GM21526 (cell line): ENCODE measurements at regions not wholly inside any gene's neighbourhood (a gene's known extent, or its start where the extent isn't known, plus 50 kb on each side); places are given as distances from the start of the nearest gene placed in this dataset.
"Not testable (repeated sequence)": the region's sequence is repeated elsewhere in the genome, so short reads cannot be mapped to it uniquely, and the experiment has no call there.

Experiments
- ATAC-seq: cut with Tn5 transposase; IDR thresholded peaks from one replicate; pipeline ENCODE4 v1.9.1; 2021; ENCODE audit warnings: moderate library complexity; ENCODE audit not compliant: unreplicated experiment, low FRiP score

DNA sequence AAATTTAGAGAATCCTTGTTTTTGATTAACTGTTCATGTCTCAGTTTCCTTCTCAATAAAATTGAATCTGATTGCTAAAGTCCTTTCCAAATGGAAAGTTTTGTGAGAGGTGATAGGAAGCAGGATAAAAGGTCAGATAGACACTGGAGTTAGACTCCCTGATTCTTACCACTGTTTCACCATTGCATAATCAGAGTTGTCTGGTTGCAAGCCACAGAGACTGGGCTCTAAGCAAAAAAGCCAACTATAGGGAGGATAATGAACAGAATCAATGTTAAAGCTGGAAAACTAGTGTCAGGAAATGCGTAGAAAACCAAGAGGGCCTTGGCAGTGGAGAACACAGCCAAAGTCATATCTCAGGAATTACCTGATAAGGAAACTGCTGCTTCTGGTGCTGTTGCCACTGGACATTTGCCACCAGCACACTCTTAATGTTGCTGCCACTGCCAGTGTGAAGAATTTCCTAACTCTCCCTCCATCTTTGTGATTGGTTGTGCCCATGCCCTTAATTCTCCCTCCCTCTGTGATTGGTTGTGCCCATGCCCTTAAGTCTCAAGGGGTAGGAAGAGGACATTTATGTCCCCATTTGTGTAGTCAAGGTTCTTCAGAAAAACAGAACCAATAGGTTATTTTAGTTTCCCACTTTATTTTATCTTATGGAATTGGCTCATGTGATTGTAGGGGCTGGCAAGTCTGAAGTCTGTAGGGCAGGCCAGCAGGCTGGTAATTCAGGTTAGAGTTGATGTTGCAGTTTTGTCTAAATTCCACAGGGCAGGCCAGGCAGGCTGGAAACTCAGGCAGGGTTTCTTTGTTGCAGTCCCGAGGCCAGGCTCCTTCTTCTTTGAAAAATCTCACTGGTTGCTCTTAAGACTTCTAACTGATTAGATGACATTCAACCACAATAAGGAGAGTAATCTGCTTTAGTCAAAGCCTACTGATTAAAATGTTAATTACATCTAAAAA lies 639.0 kb downstream of the REEP3 start:
- no peak for ATAC-seq

GRCh38 chr10:64170791-64171190 lies 649.6 kb downstream of the REEP3 start:
- ATAC-seq, result no peak

DNA sequence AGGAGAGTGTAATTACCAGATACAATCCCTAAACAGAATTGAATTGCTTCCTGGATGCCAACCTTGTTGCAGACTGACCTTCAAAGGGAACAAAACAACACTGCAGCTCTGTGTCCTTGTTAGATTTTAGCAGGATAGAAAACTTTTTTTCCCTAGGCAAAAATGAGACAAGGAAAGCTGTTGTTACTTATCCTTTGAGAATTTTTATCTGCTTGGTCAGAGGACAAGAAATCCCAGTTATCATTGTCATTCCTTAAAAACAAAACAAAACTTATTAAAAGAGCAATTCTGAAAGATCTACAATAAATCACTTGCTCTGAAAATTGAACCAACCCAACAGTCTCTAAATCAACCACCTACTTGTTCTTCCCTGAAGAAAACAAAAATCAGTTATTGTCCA lies 652.6 kb downstream of the REEP3 start:
- no peak for ATAC-seq

GRCh38 chr10:64174666-64175255 lies 653.6 kb downstream of the REEP3 start:
- ATAC-seq, result no peak

- ATAC-seq, result no peak
Measured at GRCh38 chr10:64175271-64175962, 654.2 kb downstream of the REEP3 start.

DNA sequence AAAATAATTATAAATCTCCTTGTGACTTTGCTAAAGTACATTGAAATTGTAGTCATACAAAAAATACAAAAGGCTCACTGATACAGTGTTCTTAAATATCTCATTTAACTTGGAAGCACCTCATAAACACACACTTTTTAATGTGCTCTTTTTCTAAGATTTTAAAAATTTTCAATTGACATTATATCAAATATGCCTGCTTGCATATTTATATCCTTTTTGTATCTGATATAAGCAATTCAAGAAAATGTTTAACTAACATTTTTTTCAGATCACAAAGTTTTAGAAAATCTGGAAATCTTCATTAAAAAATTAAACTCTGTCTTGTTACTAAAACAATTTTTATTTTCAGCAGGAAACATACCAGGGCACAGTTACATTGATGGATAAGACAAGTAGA lies 661.5 kb downstream of the REEP3 start:
- no peak for ATAC-seq

GRCh38 chr10:64191286-64191685 lies 670.1 kb downstream of the REEP3 start:
- no peak for ATAC-seq

DNA sequence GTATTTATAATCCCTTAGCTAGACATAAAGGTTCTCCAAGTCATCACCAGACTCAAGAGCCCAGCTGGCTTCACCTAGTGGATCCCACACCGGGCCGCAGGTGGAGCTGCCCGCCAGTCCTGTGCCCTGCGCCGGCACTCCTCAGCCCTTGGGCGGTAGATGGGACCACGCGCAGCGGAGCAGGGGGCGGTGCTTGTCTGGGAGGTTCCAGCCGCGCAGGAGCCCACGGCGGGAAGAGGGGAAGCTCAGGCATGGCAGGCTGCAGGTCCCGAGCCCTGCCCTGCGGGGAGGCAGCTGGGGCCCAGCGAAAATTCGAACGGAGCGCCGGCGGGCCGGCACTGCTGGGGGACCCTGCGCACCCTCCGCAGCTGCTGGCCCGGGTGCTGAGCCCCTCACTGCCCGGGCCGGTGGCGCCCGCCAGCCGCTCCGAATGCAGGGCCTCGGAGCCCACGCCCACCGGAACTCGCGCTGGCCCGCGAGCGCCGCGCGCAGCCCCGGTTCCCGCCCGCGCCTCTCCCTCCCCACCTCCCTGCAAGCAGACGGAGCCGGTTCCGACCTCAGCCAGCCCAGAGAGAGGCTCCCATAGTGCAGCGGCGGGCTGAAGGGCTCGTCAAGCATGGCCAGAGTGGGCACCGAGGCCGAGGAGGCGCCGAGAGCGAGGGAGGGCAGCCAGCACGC lies 675.6 kb downstream of the REEP3 start:
- ATAC-seq, result no peak

GRCh38 chr10:64201936-64202335 lies 680.7 kb downstream of the REEP3 start:
- no peak for ATAC-seq

- not testable (repeated sequence) for ATAC-seq
Measured at GRCh38 chr10:64204504-64204903, 683.3 kb downstream of the REEP3 start.

- ATAC-seq, result no peak
Measured at GRCh38 chr10:64206409-64206808, 685.2 kb downstream of the REEP3 start.

DNA sequence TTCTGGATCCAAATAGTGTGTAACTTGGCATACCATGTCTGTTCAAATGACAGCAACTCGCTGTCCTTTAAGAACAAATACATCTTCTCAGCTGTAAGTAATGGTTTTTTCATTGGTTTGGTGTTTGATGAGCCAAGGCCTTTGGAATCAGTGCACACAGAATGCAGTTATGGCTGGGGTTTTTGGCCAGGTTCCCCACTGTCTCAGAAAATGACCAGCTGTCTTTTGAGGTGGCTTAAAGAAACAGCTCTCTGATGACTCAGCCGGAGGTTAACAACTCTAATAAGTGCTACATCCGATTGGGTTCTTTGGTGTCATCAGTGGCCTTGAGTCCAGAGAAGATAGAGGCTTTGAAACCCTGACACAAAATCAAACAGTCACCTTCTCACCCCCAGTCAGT lies 688.4 kb downstream of the REEP3 start:
- ATAC-seq, result no peak

DNA sequence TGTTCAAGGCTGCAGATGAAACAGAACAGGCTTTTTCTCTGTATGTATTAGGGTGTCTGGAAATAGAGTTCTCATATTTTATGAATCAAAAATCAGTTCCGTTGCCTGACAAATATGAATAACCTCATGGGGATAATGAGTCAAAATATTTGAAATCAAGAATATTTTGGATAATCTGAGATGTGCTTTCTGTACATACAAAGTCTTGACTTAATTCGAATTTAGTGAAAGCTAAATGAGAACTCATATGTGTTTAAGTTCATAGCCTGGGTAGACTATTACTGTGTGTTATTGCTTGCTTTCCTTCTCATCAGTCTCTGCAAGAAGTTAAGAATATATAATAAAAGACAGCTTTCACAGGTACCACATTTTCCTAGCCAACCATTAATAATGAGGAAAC lies 689.0 kb downstream of the REEP3 start:
- ATAC-seq, result no peak

- ATAC-seq, result no peak
Measured at GRCh38 chr10:64211466-64211865, 690.3 kb downstream of the REEP3 start.

GRCh38 chr10:64215088-64215487 lies 693.9 kb downstream of the REEP3 start:
- ATAC-seq, result no peak

GRCh38 chr10:64219271-64220025 lies 698.2 kb downstream of the REEP3 start:
- ATAC-seq, result no peak

DNA sequence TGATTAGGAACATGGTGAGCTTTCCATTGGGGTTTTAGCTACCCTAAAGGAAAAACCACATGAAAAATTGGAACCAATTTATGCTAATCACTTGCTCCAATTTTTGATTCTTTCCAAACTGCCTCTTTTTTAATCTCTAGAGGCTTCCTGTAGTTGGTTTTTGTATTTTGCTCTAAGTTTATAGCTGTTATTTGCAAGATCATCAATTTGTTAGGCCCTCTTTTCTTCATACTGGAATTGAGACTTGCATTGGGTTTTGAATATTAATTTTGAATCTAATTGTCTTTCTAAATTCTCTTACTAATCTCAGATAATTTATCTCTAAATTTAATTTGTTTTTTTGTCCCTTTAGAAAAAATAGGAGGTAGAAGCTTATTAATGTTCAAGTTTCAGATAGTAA lies 713.3 kb downstream of the REEP3 start:
- no peak for ATAC-seq

DNA sequence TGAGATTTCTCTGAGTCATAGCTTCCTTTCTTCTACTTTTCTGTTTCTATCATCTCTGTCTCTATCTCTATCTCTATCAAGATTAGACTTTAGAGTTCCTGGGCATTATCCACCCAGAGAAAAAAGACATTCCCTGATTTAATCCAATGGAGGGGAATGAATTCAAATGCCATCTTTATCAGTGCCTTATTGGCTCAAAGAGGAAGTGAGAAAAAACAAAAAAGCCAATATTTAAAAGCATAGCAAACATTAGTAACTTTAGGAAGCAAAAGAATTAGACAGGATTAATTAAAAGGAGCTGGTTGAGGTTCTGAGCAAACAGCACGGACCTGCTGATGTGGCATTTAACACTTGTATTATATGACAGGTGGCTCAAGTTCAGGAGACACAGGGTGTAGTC lies 736.5 kb downstream of the REEP3 start:
- no peak for ATAC-seq

DNA sequence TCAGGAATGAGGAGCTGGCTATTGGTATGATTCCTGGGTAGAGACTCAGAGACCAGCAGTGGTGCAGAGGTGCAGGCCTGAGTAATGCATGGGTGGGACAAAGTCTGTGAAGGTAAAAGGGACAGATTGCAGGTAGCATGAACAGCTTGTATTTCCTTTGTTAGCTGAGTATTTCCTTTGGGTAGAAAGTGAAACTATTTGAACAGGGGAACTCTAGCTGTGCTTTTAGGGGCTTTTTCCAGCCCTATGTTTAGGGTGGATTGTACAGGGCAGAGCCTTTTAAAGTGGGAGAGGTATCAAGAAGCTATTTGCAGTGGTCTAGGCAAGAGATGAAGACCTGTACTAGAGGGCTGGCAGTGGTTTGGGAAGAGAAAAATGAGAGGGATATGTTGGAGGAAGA lies 739.9 kb downstream of the REEP3 start:
- ATAC-seq, result no peak

- no peak for ATAC-seq
Measured at GRCh38 chr10:64261676-64262075, 740.5 kb downstream of the REEP3 start.
